ENCODE measurements at regions not wholly inside any gene's neighbourhood (a gene's known extent, or its start where the extent isn't known, plus 50 kb on each side); places are given as distances from the start of the nearest gene placed in this dataset.
"Not testable (repeated sequence)": the region's sequence is repeated elsewhere in the genome, so short reads cannot be mapped to it uniquely, and the experiment has no call there.

- no peak for DNase-seq
Observed at GRCh38 chr5:105230516-105231157, 1668.0 kb upstream of the NUDT12 start.

- no peak for DNase-seq
Observed at GRCh38 chr5:105218018-105218417, 1655.4 kb upstream of the NUDT12 start.

- no peak for DNase-seq
Observed at GRCh38 chr5:105213078-105213477, 1650.5 kb upstream of the NUDT12 start.

GRCh38 chr5:105207066-105207465 lies 1644.5 kb upstream of the NUDT12 start:
- no peak for DNase-seq

- DNase-seq: no peak
Observed at GRCh38 chr5:105197531-105197930, 1634.9 kb upstream of the NUDT12 start.

GRCh38 chr5:105195765-105196164 lies 1633.2 kb upstream of the NUDT12 start:
- no peak for DNase-seq

GRCh38 chr5:105172918-105173317 lies 1610.3 kb upstream of the NUDT12 start:
- DNase-seq: no peak

GRCh38 chr5:105168806-105169205 lies 1606.2 kb upstream of the NUDT12 start:
- no peak for DNase-seq

- DNase-seq: no peak
Observed at GRCh38 chr5:105167092-105167491, 1604.5 kb upstream of the NUDT12 start.

- no peak for DNase-seq
Observed at GRCh38 chr5:105163547-105163946, 1601.0 kb upstream of the NUDT12 start.

GRCh38 chr5:105162557-105162956 lies 1600.0 kb upstream of the NUDT12 start:
- not testable (repeated sequence) for DNase-seq

GRCh38 chr5:105158526-105158925 lies 1595.9 kb upstream of the NUDT12 start:
- DNase-seq: no peak

- no peak for DNase-seq
Observed at GRCh38 chr5:105150323-105150722, 1587.7 kb upstream of the NUDT12 start.

- DNase-seq: no peak
Observed at GRCh38 chr5:105146867-105147266, 1584.3 kb upstream of the NUDT12 start.

- no peak for DNase-seq
Observed at GRCh38 chr5:105145152-105145551, 1582.6 kb upstream of the NUDT12 start.

GRCh38 chr5:105134328-105134727 lies 1571.7 kb upstream of the NUDT12 start:
- no peak for DNase-seq

GRCh38 chr5:105133087-105133486 lies 1570.5 kb upstream of the NUDT12 start:
- DNase-seq: no peak

GRCh38 chr5:105132581-105132980 lies 1570.0 kb upstream of the NUDT12 start:
- DNase-seq: no peak

- DNase-seq: no peak
Observed at GRCh38 chr5:105131045-105131444, 1568.5 kb upstream of the NUDT12 start.

- peak; percentile 34 for DNase-seq
Observed at GRCh38 chr5:105101577-105101976, 1539.0 kb upstream of the NUDT12 start.

- no peak for DNase-seq
Observed at GRCh38 chr5:105088961-105089360, 1526.4 kb upstream of the NUDT12 start.

GRCh38 chr5:105088102-105088501 lies 1525.5 kb upstream of the NUDT12 start:
- no peak for DNase-seq

GRCh38 chr5:105057893-105058292 lies 1495.3 kb upstream of the NUDT12 start:
- no peak for DNase-seq

GRCh38 chr5:105057001-105057436 lies 1494.4 kb upstream of the NUDT12 start:
- no peak for DNase-seq

- no peak for DNase-seq
Observed at GRCh38 chr5:105054406-105054805, 1491.8 kb upstream of the NUDT12 start.
